Lung (tissue), 11 donors: ENCODE measurements at regions not wholly inside any gene's neighbourhood (a gene's known extent, or its start where the extent isn't known, plus 50 kb on each side); places are given as distances from the start of the nearest gene placed in this dataset.

Experiments used
- ATAC-seq: fragments of 200-7000 bp; cut with Tn5 transposase; one replicate; pipeline ENCODE4 v1.9.1; 2020; ENCODE audit warnings: moderate number of reproducible peaks; ENCODE audit not compliant: insufficient read depth, low FRiP score
- DNase-seq, 3 donors: peaks; one replicate each; pipeline ENCODE4 v3.0.0-alpha.2; 2013 to 2017
- H3K27ac ChIP-seq, 2 donors: one replicate each; pipeline ENCODE4 v1.5.1; 2013; ENCODE audit warnings: mild to moderate bottlenecking in 2 of 2, moderate library complexity in 2 of 2, control low read depth in 1 of 2, inconsistent platforms in 1 of 2, low read depth in 1 of 2, low read length in 1 of 2
- H3K27me3 ChIP-seq, 3 donors: one replicate each; pipeline ENCODE4 v1.5.1; 2013; ENCODE audit warnings: low read length in 2 of 3; ENCODE audit not compliant: control insufficient read depth in 3 of 3, insufficient read depth in 3 of 3
- H3K36me3 ChIP-seq, 4 donors: one replicate each; pipeline ENCODE4 v1.5.1; 2013; ENCODE audit warnings: low read length in 4 of 4, mild to moderate bottlenecking in 1 of 4, moderate library complexity in 1 of 4; ENCODE audit not compliant: control insufficient read depth in 4 of 4, insufficient read depth in 4 of 4
- H3K4me1 ChIP-seq, 5 donors: one replicate each; pipeline ENCODE4 v1.5.1; 2013; ENCODE audit warnings: low read length in 5 of 5, mild to moderate bottlenecking in 2 of 5, moderate library complexity in 1 of 5; ENCODE audit not compliant: control insufficient read depth in 5 of 5, insufficient read depth in 5 of 5
- H3K4me3 ChIP-seq: one replicate; pipeline ENCODE4 v1.5.1; 2013; ENCODE audit warnings: mild to moderate bottlenecking, control low read depth, moderate library complexity
- H3K9ac ChIP-seq, 2 donors: one replicate each; pipeline ENCODE4 v1.5.1; 2013; ENCODE audit warnings: low read length in 2 of 2, control low read depth in 1 of 2; ENCODE audit not compliant: insufficient read depth in 1 of 2
- H3K9me3 ChIP-seq, 4 donors: one replicate each; pipeline ENCODE4 v1.5.1; 2013; ENCODE audit warnings: low read length in 3 of 4, mild to moderate bottlenecking in 1 of 4, moderate library complexity in 1 of 4; ENCODE audit not compliant: control insufficient read depth in 4 of 4, insufficient read depth in 3 of 4
- WGBS, 2 donors: extraction: QIAGEN DNeasy Blood & Tissue Kit; methylation state at CpG; one replicate each; pipeline ENCODE4 v1.1.7; 2013; 5-methylcytosine and 5-hydroxymethylcytosine counted together
- TF ChIP-seq, protein P1 (sequence below): IDR thresholded peaks from 2 replicates; pipeline ENCODE4 v1.5.1; 2012; ENCODE audit warnings: mild to moderate bottlenecking; ENCODE audit errors: control extremely low read depth, extremely low read depth
- donor health status: control.
- donor health status: control.
- donor health status: Bipolar disorder and iron deficiency.
- donor health status: healthy.
- donor health status: DM: yes; HTN: yes; CAD: no.

DNA sequence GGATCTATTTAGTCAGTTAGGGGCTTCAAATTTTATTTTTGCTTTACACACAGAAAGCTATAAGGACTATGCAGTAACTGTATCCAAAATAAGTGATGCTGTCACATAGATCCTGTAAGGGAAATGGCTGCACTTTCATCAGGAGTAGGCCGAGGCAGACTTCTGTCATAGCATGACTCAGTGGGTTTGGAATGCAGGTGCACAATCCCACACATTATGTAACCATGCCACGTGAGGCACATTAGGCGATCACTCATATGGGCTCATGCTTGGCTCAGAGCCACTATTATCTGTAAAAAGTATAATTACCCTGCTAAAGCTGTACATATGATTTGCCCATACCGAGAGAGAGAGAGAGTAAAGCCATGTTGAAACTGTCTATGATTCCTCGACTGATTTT, 1189.4 kb upstream of the EYS start:
- no peak for ATAC-seq
- 86 to 89% methylated on average over 5 of the region's 5 CpGs for WGBS, 2 donors
- no peaks in the 10 kb centered on the region for H3K27me3 ChIP-seq
- H3K9ac ChIP-seq, result no peak overlapping the region
- H3K9me3 ChIP-seq, result peaks cover 0 to 8% (median 4%) of the 10 kb centered on the region in 4 donors
- H3K36me3 ChIP-seq, result no peaks in the 10 kb centered on the region
- H3K4me3 ChIP-seq, result no peak overlapping the region
- TF ChIP-seq, protein P1, sequence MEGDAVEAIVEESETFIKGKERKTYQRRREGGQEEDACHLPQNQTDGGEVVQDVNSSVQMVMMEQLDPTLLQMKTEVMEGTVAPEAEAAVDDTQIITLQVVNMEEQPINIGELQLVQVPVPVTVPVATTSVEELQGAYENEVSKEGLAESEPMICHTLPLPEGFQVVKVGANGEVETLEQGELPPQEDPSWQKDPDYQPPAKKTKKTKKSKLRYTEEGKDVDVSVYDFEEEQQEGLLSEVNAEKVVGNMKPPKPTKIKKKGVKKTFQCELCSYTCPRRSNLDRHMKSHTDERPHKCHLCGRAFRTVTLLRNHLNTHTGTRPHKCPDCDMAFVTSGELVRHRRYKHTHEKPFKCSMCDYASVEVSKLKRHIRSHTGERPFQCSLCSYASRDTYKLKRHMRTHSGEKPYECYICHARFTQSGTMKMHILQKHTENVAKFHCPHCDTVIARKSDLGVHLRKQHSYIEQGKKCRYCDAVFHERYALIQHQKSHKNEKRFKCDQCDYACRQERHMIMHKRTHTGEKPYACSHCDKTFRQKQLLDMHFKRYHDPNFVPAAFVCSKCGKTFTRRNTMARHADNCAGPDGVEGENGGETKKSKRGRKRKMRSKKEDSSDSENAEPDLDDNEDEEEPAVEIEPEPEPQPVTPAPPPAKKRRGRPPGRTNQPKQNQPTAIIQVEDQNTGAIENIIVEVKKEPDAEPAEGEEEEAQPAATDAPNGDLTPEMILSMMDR, result no peak
- H3K4me1 ChIP-seq, result no peaks in the 10 kb centered on the region
- H3K27ac ChIP-seq, result no peak overlapping the region
- DNase-seq, result no peak

DNA sequence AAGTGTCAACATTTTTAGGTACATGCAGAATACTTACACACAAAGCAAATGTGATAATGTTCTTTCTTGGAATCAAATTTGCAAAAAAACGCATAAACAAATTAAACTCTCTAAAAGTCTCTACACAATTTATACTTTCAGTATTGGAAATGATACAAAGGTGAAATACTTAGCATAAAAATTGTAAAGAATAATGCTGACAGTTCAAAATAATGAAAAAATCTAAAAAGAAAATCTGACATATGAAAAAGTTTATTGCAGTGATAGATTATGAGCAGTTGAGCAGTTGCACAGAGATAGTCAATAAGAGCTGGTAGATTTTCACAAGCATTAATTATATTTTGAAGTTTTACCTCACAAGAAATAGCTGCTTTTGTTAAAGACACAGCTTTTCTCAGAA, 1176.4 kb upstream of the EYS start:
- Histone ChIP-seq H3K27me3 (no peaks in the 10 kb centered on the region), H3K27ac (no peak overlapping the region), H3K4me1 (no peaks in the 10 kb centered on the region), H3K4me3 (no peak overlapping the region), H3K9ac (no peak overlapping the region), H3K36me3 (no peaks in the 10 kb centered on the region), H3K9me3 (peaks cover 0 to 8% (median 8%) of the 10 kb centered on the region in 4 donors)
- DNase-seq (no peak), ATAC-seq (no peak)
- TF ChIP-seq, protein P1, result no peak
- WGBS, 2 donors, result 85 to 86% methylated on average over 1 of the region's 1 CpG

DNA sequence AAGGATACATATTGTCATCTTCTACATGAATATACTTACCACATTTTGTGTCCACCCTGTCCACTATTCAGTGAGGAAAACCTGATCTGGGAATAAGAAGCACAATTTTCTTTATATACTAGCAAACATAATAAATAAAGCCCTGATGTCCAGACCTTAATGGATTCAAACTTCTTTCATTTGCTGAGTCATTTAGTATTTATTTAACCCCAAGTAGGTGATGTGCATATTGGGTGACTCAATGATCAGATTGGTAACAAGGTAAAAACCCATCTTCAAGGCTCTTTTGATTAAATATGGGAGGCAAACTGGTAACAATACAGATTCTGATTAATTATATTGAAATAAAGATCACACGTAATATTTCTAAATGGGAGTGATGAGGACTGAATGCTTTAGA, 1159.8 kb upstream of the EYS start:
- no peaks in the 10 kb centered on the region for H3K4me1 ChIP-seq
- no peak overlapping the region for H3K4me3 ChIP-seq
- no peaks in the 10 kb centered on the region for H3K9me3 ChIP-seq
- no peaks in the 10 kb centered on the region for H3K27me3 ChIP-seq
- ATAC-seq (no peak), DNase-seq (no peak)
- WGBS, 2 donors, result 93 to 97% methylated on average over 1 of the region's 1 CpG
- H3K9ac ChIP-seq, result no peak overlapping the region
- H3K27ac ChIP-seq, result no peak overlapping the region
- no peaks in the 10 kb centered on the region for H3K36me3 ChIP-seq
- TF ChIP-seq, protein P1, result no peak

DNA sequence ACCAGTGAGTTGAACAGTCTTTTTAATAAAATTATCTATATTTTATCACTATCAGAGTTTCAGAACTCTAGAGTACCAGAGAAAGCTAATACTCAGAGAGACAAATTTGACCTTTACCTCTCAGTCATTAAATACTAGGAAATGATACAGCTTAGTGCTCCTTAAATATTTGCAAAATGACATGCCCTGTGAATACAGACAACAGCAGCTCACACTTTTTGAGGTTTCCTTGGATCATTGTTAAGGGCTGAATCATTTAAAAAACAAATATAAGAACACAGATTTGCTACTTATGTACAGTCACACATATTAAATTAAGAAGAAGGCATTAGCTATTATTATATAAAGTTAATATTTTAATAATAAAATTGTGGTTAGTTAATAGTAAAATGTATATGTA, 1158.7 kb upstream of the EYS start:
- DNase-seq (no peak), ATAC-seq (no peak)
- Histone ChIP-seq H3K9me3 (no peaks in the 10 kb centered on the region), H3K4me3 (no peak overlapping the region), H3K27ac (no peak overlapping the region), H3K4me1 (no peaks in the 10 kb centered on the region), H3K36me3 (no peaks in the 10 kb centered on the region), H3K27me3 (no peaks in the 10 kb centered on the region), H3K9ac (no peak overlapping the region)
- TF ChIP-seq, protein P1, result no peak
